ENCODE measurements at regions not wholly inside any gene's neighbourhood (a gene's known extent, or its start where the extent isn't known, plus 50 kb on each side); places are given as distances from the start of the nearest gene placed in this dataset.

DNA sequence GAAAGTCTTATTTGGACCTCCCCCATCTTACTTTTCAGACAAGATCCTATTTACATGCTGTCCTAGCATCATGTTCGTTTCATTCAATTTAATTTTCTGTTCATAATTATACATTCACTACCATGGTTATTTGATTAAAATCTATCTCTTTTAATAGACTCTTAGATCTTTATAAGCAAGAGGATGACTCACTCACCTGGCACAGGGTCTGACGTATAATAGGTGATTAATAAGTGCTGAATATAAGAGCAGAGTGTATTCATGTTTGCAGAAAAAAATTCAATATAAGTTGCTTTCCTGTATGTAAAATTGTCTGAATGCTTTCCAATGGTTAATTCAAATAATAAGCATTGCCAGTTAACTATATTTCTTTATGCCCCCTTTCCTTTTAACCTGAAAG, 165.5 kb upstream of the CBLB start:
- no peak for DNase-seq (ENCODE audit: extremely low spot score)
- Histone ChIP-seq H3K4me1 (no peaks in the 10 kb centered on the region), H3K27me3 (no peaks in the 10 kb centered on the region), H3K36me3 (no peaks in the 10 kb centered on the region), H3K4me3 (no peak overlapping the region), H3K27ac (replicated peaks in 1 of 4) (no peak overlapping the region), H3K9me3 (peaks cover 0 to 5% (median under 1%) of the 10 kb centered on the region in 4 donors)
- intact Hi-C loops (cut with DNase I) = no loop called here
- 69% methylated on average over 2 of the region's 2 CpGs for WGBS
- TF ChIP-seq POLR2AphosphoS5 (IDR thresholded peaks at IDR 0.05) = no peak
- no peak for TF ChIP-seq CTCF (IDR thresholded peaks at IDR 0.05)
- TF ChIP-seq EP300 (IDR thresholded peaks at IDR 0.05) = no peak
- TF ChIP-seq POLR2A (IDR thresholded peaks at IDR 0.05; ENCODE audit: low read depth) = no peak

DNA sequence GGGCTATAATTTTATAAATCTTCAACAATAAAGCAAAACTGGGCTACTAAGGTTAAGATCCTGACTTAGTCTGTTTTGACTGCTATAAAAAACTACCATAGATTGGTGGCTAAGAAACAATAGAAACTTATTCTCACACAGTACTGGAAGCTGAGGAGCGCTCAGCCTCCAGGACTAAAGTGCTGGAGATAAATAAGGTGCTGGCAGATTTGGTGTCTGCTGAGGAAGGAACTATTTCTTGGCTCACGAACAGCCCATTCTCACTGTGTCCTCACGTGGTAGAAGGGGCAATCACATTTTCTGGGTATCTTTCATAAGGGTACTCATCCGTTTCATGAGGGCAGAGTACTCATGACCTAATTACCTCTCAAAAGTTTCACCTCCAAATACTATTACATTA, 166.8 kb upstream of the CBLB start:
- Histone ChIP-seq H3K27ac (replicated peaks in 1 of 4) (no peak overlapping the region), H3K4me1 (no peaks in the 10 kb centered on the region), H3K4me3 (no peak overlapping the region), H3K9me3 (peaks cover 0 to 11% (median 4%) of the 10 kb centered on the region in 4 donors), H3K36me3 (no peaks in the 10 kb centered on the region), H3K27me3 (no peaks in the 10 kb centered on the region)
- intact Hi-C loops (cut with DNase I) = no loop called here
- no peak for TF ChIP-seq CTCF (IDR thresholded peaks at IDR 0.05)
- no peak for DNase-seq (ENCODE audit: extremely low spot score)
- WGBS = 31% methylated on average over 4 of the region's 4 CpGs

DNA sequence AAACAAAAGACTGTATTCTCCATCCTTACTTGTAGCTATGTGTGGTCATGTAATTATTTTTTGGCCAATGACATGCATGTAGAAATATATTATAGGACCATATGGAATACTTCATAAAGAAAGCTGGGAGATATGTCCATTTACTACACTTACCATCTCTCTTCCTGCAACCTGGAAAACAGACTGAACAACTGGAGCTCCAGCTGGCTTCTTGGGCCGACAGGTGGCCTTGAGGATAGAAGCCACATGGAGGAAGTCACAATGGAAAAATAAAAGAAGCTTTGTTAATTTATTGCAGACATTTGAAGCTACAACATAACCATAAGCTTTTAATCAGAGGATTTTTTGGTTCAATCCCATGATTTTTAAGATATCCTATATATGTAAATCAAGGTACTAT, 167.9 kb upstream of the CBLB start:
- no peak for DNase-seq (ENCODE audit: extremely low spot score)
- Histone ChIP-seq H3K4me3 (no peak overlapping the region), H3K27ac (replicated peaks in 1 of 4) (no peak overlapping the region), H3K27me3 (no peaks in the 10 kb centered on the region), H3K9me3 (peaks cover 0 to 11% (median 4%) of the 10 kb centered on the region in 4 donors), H3K4me1 (no peaks in the 10 kb centered on the region), H3K36me3 (no peaks in the 10 kb centered on the region)
- no peak for TF ChIP-seq POLR2AphosphoS5 (IDR thresholded peaks at IDR 0.05)
- no peak for TF ChIP-seq EP300 (IDR thresholded peaks at IDR 0.05)
- TF ChIP-seq CTCF (IDR thresholded peaks at IDR 0.05) = no peak
- no peak for TF ChIP-seq POLR2A (IDR thresholded peaks at IDR 0.05; ENCODE audit: low read depth)
- WGBS = 85% methylated on average over 1 of the region's 1 CpG
- intact Hi-C loops (cut with DNase I) = no loop called here

- no peaks in the 10 kb centered on the region for H3K36me3 ChIP-seq
- no peak overlapping the region for H3K27ac ChIP-seq (replicated peaks in 1 of 4)
- WGBS = 96% methylated on average over 2 of the region's 2 CpGs
- H3K9me3 ChIP-seq = no peaks in the 10 kb centered on the region
- intact Hi-C loops (cut with DNase I) = no loop called here
- TF ChIP-seq CTCF (IDR thresholded peaks at IDR 0.05) (no peak), POLR2A (IDR thresholded peaks at IDR 0.05; ENCODE audit: low read depth) (no peak), POLR2AphosphoS5 (IDR thresholded peaks at IDR 0.05) (no peak), EP300 (IDR thresholded peaks at IDR 0.05) (no peak)
- H3K4me3 ChIP-seq = no peak overlapping the region
- H3K27me3 ChIP-seq = no peaks in the 10 kb centered on the region
- H3K4me1 ChIP-seq = no peaks in the 10 kb centered on the region
- no peak for DNase-seq (ENCODE audit: extremely low spot score)
Observed at GRCh38 chr3:106047221-106047620, 178.4 kb upstream of the CBLB start.

GRCh38 chr3:106048946-106049481, 180.2 kb upstream of the CBLB start:
- TF ChIP-seq CTCF (IDR thresholded peaks at IDR 0.05) (no peak), EP300 (IDR thresholded peaks at IDR 0.05) (no peak), POLR2AphosphoS5 (IDR thresholded peaks at IDR 0.05) (no peak), POLR2A (IDR thresholded peaks at IDR 0.05; ENCODE audit: low read depth) (no peak)
- intact Hi-C loops (cut with DNase I) = no loop called here

More at GRCh38 chr3:106048946-106049481, 180.2 kb upstream of the CBLB start:
- Histone ChIP-seq H3K36me3 (no peaks in the 10 kb centered on the region), H3K27ac (replicated peaks in 1 of 4) (no peak overlapping the region), H3K9me3 (no peaks in the 10 kb centered on the region), H3K4me1 (no peaks in the 10 kb centered on the region), H3K27me3 (no peaks in the 10 kb centered on the region), H3K4me3 (no peak overlapping the region)
- WGBS = 93% methylated on average over 2 of the region's 2 CpGs
- no peak for DNase-seq (ENCODE audit: extremely low spot score)

Measured in esophagus muscularis mucosa (tissue), 4 donors.